Hippocampal formation (tissue), 2 donors: ENCODE measurements at regions not wholly inside any gene's neighbourhood (a gene's known extent, or its start where the extent isn't known, plus 50 kb on each side); places are given as distances from the start of the nearest gene placed in this dataset.

Experiments used
- DNase-seq, 2 donors: peaks; one replicate each; lab custom pipeline; 2025; lab: John Stamatoyannopoulos, UW

GRCh38 chr4:166628454-166628853 is 605.8 kb downstream of the SPOCK3 start:
- no peak for DNase-seq

- DNase-seq, result no peak
These were observed 598.9 kb downstream of the SPOCK3 start for GRCh38 chr4:166635367-166635766.

- no peak for DNase-seq
These were observed 596.5 kb downstream of the SPOCK3 start for GRCh38 chr4:166637816-166638215.

- DNase-seq, result no peak
These were observed 579.1 kb downstream of the SPOCK3 start for GRCh38 chr4:166655231-166655630.

GRCh38 chr4:166655705-166656104 is 578.6 kb downstream of the SPOCK3 start:
- DNase-seq, result no peak

- no peak for DNase-seq
These were observed 577.0 kb downstream of the SPOCK3 start for GRCh38 chr4:166657261-166657660.

GRCh38 chr4:166658585-166658984 is 575.7 kb downstream of the SPOCK3 start:
- no peak for DNase-seq

- DNase-seq, result no peak
These were observed 571.9 kb downstream of the SPOCK3 start for GRCh38 chr4:166662266-166662843.

GRCh38 chr4:166670341-166670740 is 564.0 kb downstream of the SPOCK3 start:
- DNase-seq, result no peak

GRCh38 chr4:166673911-166674310 is 560.4 kb downstream of the SPOCK3 start:
- no peak for DNase-seq

- no peak for DNase-seq
These were observed 558.9 kb downstream of the SPOCK3 start for GRCh38 chr4:166675411-166675810.

GRCh38 chr4:166680796-166681195 is 553.5 kb downstream of the SPOCK3 start:
- no peak for DNase-seq

- no peak for DNase-seq
These were observed 552.1 kb downstream of the SPOCK3 start for GRCh38 chr4:166682200-166682599.
